ENCODE measurements at regions not wholly inside any gene's neighbourhood (a gene's known extent, or its start where the extent isn't known, plus 50 kb on each side); places are given as distances from the start of the nearest gene placed in this dataset.

DNA sequence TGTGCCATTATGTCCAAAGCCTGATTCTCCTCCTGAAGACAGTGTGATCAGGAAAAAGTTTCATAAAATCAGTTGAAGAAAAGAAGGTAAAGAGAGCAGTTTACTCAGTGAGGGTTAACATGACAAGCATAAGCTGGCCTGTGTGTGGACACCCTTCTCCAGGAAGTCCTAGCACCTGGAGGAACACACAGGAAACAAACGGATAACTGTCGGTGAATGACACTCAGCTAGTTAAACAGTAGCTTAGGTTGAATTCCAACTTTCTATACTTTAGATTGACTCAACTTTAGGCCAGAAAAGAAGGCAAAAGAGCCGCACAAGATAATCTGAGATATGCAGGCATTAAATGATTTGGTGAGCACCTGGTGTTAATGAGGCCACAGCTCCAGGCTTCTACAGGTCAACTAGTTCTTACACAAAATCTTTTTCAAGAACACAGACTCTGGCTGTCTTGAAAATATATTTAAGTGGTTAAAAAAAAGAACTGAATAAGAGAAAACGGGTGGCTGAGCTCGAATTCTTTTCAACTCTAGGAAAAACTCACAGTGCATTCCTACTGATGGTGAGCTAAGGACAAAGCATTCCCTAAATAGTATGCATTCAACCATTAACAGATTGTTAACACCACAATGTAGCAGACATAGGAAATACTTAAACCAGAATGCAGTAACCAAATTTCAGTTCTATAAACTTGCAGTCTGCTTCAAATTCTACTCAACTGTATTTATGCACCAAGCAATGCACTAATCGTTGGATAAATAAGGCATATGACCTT, 56.9 kb upstream of the TSPAN8 start:
- TF ChIP-seq, protein P1, sequence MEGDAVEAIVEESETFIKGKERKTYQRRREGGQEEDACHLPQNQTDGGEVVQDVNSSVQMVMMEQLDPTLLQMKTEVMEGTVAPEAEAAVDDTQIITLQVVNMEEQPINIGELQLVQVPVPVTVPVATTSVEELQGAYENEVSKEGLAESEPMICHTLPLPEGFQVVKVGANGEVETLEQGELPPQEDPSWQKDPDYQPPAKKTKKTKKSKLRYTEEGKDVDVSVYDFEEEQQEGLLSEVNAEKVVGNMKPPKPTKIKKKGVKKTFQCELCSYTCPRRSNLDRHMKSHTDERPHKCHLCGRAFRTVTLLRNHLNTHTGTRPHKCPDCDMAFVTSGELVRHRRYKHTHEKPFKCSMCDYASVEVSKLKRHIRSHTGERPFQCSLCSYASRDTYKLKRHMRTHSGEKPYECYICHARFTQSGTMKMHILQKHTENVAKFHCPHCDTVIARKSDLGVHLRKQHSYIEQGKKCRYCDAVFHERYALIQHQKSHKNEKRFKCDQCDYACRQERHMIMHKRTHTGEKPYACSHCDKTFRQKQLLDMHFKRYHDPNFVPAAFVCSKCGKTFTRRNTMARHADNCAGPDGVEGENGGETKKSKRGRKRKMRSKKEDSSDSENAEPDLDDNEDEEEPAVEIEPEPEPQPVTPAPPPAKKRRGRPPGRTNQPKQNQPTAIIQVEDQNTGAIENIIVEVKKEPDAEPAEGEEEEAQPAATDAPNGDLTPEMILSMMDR (IDR thresholded peaks at IDR 0.05; ENCODE audit: control insufficient read depth, extremely low read depth, insufficient read depth), result no peak
- no peak overlapping the region for H3K4me3 ChIP-seq (ENCODE audit: low read depth, low read length)
- DNase-seq (ENCODE audit: low read depth), result no peak

- TF ChIP-seq, protein P1 (IDR thresholded peaks at IDR 0.05; ENCODE audit: control insufficient read depth, extremely low read depth, insufficient read depth), result no peak
- no peak overlapping the region for H3K4me3 ChIP-seq (ENCODE audit: low read depth, low read length)
- DNase-seq (ENCODE audit: low read depth), result no peak
Observed at GRCh38 chr12:71208053-71208685, 50.4 kb upstream of the TSPAN8 start.
